ENCODE measurements at regions not wholly inside any gene's neighbourhood (a gene's known extent, or its start where the extent isn't known, plus 50 kb on each side); places are given as distances from the start of the nearest gene placed in this dataset.

DNA sequence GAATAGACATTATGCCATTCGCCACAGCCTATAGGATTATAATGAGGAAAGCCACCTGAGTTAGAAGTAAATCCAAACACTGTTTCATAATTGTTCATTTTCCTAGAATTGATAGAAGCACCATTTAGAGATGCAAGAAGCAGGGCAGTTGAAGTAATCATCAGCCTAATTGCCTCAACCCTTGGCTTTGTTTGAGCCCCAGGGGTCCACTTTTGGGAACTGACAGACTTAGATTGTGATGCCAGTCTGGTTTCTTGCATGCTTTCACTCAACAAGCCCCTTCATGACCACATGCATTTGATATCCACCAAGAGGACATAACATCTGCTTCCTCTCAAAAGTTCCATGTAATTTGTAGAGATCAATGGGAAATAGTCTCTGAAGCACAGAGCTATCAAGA lies 97.2 kb upstream of the COL8A1 start:
- no peak for DNase-seq

DNA sequence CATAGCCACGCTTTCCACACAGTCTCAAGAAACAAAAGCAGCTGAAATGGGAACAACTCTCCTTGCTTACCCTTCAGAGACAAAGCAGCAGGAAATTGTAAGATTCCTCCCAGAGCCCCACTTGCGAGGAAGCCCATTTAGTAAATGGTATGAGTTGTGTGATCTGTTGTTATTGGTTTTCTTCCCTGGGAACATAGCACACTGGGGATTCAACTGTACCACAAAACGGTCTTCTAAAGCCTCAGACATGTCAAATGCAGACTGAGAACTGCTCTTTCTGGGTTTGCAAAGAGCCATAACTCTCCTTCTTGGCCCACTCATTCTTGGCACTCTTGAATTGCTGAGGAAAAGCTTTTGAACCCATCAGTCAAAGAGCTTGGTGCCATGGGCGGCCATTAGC lies 101.0 kb upstream of the COL8A1 start:
- DNase-seq, result no peak

DNA sequence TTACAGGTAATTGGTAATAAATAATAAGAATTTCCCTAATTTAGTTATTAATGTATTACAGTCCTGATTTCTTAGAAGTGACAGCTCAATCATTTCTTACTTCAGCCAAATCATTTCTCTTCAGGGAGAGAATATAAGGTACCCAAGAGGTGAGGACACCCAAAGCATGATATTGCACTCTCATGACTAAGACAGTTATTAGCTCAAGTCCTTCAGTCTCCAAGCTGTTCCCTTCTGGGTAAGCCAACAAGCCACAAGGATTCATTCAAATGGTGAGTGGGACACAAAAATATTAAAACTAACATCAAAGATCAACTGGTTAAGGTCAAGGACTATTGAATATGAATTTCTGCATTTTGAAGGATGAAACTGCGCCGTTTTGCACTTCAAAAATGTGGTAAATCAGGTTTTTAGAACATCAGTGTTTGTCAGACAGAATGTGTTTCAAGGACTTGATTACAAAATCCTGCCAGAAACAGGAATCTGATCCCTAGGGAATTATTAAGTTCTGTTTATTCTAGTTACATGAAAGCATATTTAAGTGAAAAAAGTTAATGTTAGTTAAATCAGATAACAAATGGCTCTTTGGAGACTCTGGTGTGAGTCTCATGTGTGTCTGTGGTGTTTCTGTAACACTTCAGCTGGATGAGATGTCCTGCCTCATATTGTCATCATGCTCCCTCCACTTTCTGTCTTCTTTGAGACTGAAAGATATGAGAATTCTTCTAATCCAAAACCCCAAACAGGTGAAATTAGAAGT lies 101.7 kb upstream of the COL8A1 start:
- DNase-seq, result no peak

DNA sequence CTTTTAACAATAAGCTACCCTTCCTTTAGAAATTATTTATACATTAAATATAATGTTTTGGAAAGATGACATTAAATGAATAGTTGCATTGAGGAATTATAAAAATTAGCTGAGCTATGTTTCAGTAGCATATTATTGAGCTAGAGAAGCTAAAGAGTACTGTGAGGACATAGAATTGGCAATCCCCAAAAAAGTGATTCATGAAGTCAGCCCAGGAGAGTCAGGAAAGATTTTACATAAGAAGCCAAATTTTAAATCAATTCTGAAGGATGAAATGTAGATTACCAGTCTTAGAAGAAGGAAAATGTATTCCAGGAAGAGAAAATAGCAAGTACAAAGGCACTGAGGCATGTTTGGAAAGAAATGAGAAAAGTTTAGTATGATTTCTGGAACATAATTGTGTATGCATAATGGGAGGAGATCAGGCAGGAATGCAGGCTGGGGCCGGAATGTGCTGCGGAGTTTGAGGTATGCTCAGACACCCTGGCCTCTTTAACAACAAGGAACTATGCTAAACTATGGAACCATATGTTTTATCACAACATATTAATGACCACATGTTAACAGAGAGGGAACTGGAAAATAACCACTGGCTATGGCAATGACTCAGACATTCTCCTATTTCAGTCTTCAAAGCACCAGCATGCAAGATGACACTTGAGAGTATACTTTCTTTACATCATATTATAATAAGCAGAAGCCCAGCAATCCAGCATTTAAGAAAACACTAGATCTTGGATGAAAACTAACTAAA lies 103.3 kb upstream of the COL8A1 start:
- no peak for DNase-seq

DNA sequence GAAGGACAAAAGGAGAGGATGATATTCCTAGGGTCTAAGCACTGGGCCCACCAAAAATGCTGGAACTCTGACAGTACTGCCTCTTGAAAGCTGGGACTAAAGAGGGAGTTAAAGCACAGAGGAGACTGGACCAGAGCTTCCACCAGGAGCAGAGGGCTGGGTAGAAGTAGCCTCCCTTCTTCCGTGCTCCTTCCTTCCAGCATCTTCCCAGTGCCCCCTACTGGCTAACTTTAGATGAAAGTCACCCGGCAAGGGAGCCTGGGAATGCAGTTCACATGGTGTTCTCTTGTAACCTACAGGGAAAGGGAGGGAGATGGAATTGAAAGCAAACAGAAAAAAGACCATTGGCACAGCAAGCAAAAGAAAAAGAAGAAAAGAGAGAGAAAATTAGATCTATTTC lies 106.1 kb upstream of the COL8A1 start:
- DNase-seq, result no peak

DNA sequence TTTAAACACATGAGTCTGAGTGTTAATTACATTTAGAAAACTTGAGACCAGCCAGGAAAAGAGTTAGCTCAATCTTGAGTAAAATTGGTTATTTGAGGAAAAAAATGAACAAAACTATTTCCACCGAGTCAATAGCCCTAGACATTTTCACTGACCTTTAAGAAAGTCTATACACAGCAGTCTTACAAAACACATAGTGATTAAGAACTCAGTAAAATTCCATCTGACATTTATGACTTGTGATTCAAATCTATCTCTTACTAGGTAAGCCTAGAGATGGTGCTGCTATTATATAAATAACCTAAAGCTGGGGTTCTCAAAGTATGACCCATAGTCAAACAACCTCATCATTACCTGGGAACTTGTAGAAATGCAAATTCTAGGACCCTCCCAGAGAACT lies 109.1 kb upstream of the COL8A1 start:
- DNase-seq, result no peak

DNA sequence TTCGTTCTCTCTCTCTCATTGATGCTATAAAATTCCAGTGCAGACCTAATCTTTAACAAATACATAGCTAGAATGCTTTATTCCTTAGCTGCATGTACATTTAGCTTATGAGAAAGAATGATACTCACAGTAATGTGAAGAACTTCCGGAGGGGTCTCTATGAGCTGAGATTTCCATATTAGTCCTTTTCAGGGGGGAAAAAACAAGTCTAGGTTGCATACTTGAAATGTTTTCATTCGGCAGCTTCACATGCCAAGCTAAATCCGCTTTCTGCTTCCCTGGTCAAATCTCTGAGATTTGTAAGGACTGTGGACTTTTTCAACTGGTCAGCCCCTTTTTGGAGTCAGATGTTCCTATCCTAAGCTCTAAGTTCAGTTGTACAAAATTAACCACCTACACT lies 111.5 kb upstream of the COL8A1 start:
- DNase-seq, result no peak

DNA sequence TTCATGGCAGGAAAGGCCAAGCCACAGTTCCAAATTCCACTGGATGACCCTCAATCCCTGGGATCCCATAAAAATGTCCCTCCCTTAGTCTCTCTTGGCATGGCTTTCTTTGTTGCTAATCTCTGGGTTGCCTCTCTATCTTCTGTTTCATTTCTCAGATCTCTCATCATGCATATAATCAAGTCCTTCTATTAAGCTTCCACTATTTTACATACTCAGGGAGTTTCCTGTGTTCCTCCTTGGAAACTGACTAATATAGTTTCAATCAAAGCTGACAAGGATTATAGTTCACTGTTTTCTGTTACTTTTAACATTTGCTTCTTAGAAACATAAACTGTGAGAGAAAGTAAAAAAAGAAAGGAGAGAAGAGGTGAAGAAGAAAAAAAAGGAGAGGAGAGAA lies 113.8 kb upstream of the COL8A1 start:
- no peak for DNase-seq

DNA sequence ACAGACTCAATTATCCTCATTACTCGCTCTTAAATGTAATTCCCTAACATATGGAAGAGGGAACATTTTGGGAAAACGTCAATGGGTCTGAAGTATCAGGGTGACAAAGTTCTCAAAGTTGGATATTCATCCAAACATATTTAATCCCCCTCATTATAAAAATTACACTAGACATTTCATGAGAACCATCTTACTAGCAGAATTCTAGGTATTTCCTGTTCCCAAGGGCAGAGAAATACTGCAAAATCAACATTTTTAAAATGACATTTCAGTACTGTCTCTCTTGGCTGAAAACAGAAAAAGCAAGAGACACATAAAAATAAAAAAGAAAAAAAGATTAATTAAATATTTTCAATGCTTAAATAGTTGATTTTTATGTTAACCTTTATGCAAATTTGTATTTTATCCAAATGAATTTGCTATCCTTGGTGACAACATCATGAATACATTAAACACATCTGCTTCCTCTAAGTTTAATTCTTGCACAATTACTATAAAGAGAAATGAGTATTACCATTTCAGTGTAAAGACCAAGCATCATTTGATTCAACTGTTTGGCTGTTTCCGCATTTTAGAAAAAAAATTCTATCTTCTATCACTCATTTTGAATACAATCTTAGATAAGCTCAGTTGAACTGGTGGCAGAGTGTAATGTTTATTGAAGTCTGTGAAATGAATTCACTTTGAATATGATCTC lies 114.8 kb upstream of the COL8A1 start:
- DNase-seq, result no peak

DNA sequence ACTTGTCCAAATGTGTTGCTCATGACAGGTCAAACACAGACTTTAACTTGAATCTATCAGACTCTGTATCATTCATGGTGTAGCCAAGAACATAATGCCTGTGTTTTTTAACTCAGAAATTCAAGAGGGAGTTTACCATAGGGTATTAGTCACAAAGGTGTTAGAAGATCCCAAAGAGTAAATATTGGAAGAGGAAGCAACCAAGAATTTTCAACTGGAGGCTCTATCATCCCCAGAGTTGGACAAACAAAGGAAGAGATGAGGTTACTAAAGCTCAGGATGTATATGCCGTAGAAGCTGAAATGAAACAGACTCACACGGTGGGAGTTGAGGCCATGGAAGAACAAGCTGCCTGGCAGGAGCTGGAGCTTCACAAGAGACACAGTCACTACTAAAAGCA lies 116.2 kb upstream of the COL8A1 start:
- DNase-seq, result no peak

DNA sequence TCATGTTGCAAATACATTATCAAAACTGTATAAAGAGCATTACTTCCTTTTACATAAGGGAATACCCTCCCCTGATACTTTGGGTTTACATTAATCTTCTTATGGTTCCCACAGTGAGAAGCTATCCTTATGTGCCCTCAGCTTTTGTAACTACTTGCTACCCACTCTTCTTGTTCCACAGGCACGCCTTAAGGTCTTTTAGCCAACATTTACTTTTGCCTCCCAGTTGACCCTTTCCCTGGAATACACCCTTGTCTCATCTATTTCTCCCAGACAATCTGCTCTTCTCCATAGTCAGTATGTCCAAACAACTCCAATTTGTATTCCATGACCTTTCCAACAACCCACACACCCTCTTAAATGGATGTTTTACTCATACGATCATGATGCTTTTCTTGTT lies 116.8 kb upstream of the COL8A1 start:
- DNase-seq, result no peak

DNA sequence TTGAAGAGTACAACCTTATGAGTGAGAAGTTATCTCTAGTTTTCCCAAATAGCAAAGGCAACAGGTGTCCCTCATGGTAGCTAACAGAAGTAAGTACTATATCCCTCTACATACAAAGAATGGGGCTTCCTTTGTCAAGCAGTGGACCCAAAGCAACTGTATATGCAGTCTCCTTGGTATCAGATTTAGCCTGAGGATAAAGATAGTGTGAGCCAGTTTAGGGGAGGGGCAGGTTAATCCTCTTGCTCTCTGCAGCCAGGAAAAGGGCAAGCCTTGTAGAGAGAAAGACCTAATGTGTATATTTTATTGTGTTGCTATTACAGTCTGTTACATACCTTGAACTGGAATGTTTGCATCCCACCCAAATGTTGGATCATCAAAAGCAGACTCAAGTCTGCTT lies 117.9 kb upstream of the COL8A1 start:
- DNase-seq, result no peak

DNA sequence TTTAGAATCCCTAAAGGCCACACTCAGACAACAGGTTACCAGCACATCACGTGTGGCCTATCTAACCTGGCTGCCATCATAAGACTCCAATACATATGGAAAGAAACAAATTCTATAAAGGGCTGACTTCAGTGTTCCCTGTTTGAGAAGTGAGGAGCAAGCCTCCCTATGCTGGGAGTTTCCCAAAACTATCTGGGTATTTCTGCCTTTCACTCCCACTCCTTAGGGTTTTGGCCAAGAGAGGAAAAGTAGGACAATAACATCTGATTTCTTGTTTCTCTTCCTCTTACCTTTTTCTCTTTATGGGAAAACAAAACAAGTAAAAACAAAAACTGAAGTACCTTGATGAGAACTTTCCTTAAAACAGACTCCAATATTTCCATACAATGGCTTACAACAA lies 121.5 kb upstream of the COL8A1 start:
- no peak for DNase-seq

DNA sequence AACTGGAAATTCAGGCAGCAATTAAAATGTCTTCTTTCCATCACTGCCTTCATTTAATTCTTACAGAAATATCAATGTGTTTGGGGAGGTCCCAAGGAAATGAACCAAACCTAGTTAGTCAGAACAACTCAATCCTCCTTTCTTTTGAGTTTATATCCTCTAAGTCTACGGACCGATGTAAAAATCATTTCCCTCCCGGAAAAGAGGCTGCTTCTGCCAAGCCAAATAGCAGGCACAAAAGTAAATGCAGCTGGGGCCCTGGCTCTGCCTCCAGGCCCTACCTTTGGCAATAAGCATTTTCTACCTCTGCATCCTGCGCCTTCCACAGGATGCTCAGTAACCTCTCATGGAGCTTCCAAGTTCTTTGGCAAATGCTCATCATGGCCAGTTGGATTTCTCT lies 122.5 kb upstream of the COL8A1 start:
- DNase-seq, result no peak

DNA sequence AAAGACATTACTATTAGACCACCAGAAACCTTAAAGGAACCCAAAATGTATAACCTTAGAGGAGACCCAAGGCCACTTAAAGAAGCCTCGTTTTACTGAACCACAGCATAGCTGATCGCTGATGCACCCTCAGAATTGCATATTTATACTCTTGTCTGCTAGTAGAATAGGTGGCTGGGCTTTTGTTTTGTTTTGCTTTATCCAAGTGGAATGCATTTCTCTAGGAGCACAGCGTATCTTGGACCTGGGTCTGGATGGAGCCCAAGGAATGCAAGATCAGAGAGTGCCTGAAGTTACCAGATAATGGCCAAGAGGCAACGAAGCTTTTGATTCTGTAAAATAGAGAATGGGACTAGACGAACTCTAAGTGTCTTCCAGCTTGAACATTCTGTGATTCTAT lies 129.2 kb upstream of the COL8A1 start:
- DNase-seq, result no peak

DNA sequence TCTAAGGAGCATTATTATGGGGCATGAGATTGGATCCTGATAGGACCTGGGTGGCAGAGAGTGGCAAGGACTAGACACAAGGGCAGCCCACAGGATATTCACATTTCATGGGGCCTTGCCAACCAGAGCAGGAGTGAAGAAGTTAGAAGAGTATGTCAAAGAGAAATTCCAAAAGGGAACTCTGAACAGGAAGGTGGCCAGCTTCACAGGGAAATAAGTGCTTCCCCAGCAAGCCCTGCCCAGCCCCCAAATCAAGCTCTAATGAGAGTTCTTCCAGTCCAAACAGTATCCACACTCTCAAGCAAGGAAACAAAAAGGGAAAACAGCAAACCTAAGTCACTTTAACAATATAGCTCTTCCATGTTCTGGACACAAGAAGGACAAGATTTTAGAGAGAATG lies 130.2 kb upstream of the COL8A1 start:
- DNase-seq, result no peak

DNA sequence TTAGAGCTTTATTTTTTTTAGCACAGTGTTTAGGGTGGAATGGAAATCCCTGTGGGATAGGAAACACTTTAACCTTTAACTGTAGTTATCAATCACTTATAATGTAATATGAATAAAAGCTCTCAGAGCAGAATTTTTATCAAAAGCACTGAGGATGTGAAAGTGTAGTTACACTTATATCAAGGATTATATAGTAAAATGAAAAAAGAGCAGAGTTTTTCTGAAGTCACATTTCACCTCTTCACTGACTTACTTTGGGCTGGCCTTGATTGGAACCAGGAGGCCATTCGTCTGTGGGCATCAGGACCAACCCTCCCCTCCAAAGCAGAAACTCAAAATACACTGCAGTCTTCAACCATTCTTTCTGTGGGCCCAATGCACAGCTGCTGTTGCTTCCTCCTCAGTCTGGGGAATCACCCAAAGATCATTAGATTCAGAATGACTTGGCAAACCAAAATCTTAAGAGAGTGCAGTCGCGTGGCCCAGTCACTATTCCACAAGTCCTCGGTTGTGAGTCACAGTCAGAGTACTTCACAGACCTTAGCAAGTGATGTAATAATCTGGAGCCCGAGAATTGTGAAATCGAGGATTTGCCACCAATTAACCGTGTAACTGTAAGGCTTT lies 132.6 kb upstream of the COL8A1 start:
- no peak for DNase-seq

DNA sequence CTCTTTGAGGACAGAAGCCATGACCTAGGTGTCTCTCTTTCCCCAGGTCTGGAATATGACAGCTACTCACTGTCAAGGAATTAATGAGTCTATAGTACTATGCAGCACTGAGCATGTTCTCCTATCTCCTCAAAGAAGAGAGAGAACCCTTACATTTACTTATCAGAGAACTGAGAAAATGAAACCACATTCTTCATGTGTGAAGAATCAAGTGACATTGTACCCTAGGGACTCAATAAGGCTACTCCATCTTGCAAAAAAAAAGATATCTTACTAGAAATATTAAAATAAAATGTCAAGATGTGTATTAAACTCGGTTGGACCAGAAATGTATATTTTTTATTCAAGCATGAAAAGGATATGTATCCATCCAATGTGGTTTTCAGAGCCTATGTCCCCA lies 133.2 kb upstream of the COL8A1 start:
- no peak for DNase-seq

DNA sequence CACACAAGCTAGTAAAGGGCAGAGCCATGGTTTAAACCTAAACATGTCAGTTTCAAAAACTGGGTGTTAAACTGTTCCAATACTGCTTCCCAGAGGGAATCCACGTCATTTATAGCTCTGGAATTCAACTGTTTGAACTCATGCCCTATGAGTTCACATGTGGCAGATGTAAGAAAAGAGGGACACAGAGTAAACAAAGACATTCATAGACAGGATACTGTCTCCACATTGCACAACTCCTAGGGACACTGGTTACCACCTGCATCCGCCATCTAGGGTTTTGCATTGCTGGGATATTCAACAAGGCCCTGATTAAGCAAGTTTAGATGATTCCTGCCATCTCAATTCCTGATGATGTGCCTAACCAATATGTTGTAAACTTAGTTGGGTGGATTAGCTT lies 134.1 kb upstream of the COL8A1 start:
- DNase-seq, result no peak

DNA sequence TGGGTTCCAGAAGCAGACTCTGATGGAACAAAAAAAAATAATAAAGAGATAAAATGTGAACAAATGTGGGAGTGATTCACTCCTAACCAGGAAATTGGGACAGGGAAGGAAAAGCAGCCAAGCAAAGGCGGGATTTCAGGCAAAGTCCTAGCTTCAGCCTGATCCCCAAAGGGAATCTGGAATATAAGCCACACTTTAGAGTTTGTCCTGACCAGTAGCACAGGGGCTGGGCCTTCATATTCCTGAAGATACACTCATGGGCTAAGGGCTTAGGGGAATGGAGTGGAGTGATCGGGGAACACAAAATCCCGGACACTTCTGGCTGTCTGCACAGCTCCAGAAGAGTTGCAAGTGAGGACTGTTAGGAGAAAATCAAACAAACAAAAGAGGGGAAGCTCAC lies 135.0 kb upstream of the COL8A1 start:
- no peak for DNase-seq

DNA sequence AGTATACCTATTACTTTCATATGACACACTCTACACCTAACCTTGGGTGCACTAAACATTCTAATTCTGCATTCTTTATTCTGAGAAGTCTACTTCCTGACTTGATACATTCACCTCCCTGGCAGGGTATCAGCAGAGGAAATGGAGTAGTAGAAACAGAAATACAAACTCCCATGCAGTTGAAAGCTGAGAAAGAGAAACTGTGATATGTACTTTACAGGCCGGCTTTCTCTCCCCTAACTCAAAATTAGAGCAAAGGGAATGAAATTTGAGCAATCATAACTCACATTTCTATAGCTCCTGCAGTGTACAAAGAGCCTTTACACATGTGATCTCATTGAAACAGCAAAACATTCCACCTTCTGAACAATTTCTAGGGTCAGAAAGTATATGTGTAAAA lies 135.5 kb upstream of the COL8A1 start:
- no peak for DNase-seq

DNA sequence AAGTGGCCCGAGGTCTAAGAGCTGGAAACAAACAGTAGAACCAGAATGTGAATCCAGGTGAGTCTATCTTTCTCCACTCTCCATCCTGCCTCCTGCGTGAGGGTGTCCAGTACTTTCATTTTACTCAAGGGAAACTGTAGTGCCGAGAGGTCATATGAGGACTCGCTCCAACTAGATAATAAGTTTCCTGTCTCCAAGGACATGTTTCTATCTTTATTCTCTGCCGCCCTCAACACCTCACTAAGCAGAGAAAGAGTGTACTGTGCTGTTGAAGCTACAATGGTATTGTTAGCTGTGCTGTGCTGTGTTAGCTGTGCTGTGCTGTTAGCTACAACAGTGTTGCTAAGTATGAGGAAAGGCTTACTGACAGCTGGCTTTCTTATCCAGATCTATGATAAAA lies 137.9 kb upstream of the COL8A1 start:
- no peak for DNase-seq

DNA sequence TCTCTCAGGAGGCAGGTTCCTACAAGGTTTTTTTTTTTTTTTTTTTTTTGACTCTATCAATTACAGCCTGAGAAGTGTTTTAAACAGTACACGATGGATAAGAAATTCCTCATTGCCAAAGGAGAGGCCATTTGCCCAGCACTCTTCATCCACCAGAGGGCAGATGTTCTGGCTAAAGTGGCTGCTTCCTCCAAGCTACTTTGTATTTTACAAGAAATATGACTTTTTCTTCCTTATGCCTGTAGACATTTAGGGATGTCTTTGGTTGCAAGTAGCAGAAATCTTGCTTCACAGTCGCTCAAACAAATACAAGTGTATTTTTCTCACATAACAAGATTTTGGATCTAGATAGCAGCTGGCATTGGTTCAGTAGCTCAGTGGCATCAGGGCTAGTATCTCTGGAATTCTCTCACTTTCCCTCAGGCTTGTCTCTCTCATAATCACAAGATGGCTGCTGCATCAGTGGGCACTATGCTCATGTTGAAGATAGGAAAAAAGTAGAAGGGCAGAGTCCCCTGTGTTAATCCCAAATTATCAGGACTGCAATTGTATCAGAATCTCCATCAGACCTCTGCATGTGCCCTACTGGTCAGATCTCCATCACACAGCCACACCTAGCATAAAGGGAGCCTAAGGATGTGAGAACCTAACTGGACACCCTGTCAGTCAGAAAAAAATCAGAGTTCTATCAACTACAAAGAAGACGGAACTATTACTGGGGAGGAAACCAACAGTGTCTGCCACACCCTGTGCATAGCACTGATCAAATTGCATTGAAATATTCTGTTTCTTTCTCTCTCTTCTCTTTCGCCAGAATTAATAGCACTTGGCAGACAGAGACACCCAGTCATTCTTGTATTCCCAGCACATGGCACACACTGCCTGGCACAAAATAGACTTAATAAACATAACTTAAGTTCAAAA lies 138.9 kb upstream of the COL8A1 start:
- no peak for DNase-seq

All from T1000 (cell line).